Activated CD4-positive, alpha-beta memory T cell treated with anti-CD3 and anti-CD28 coated beads, Interleukin-2, amount 10 ng/mL, durations not matched to agents 7 days and 5 days (primary cell): ENCODE measurements at regions not wholly inside any gene's neighbourhood (a gene's known extent, or its start where the extent isn't known, plus 50 kb on each side); places are given as distances from the start of the nearest gene placed in this dataset.
"Not testable (repeated sequence)": the region's sequence is repeated elsewhere in the genome, so short reads cannot be mapped to it uniquely, and the experiment has no call there.

Experiments
- CTCF ChIA-PET: fragments of 350-600 bp; sonication (Branson Sonifier 250); formaldehyde crosslinking; loops from one replicate; lab custom pipeline; 2021; ENCODE audit warnings: antibody characterized with exemption, inconsistent platforms; lab: Charles Lee
- POLR2A ChIA-PET: fragments of 350-600 bp; sonication (Branson Sonifier 250); formaldehyde crosslinking; loops from one replicate; lab custom pipeline; 2021; ENCODE audit warnings: antibody characterized with exemption; lab: Charles Lee
- DNase-seq: peaks from one replicate; pipeline ENCODE4 v3.0.0-alpha.2; 2020
- H3K27ac Mint-ChIP-seq: one replicate; pipeline ENCODE4 v1.8.0; 2021; ENCODE audit warnings: mild to moderate bottlenecking, mixed read lengths
- H3K27me3 Mint-ChIP-seq: one replicate; pipeline ENCODE4 v1.8.0; 2021; ENCODE audit warnings: mixed read lengths
- H3K36me3 Mint-ChIP-seq: one replicate; pipeline ENCODE4 v1.8.0; 2021; ENCODE audit warnings: low read depth, mixed read lengths
- H3K4me1 Mint-ChIP-seq: one replicate; pipeline ENCODE4 v1.8.0; 2021; ENCODE audit warnings: mixed read lengths
- H3K4me3 Mint-ChIP-seq: one replicate; pipeline ENCODE4 v1.8.0; 2021; ENCODE audit warnings: mild to moderate bottlenecking, mixed read lengths
- H3K9me3 Mint-ChIP-seq: one replicate; pipeline ENCODE4 v1.8.0; 2021; ENCODE audit warnings: mixed read lengths

GRCh38 chr2:226087051-226087450 lies 687.5 kb downstream of the NYAP2 start:
- H3K27me3 Mint-ChIP-seq, result no peaks in the 10 kb centered on the region
- ChIA-PET CTCF (no interaction called here), POLR2A (no interaction called here)
- DNase-seq, result no peak
- H3K36me3 Mint-ChIP-seq, result no peaks in the 10 kb centered on the region
- no peaks in the 10 kb centered on the region for H3K4me1 Mint-ChIP-seq
- no peak overlapping the region for H3K27ac Mint-ChIP-seq
- H3K4me3 Mint-ChIP-seq, result no peak overlapping the region
- peaks cover 5% of the 10 kb centered on the region for H3K9me3 Mint-ChIP-seq

GRCh38 chr2:226086190-226086589 lies 686.7 kb downstream of the NYAP2 start:
- H3K36me3 Mint-ChIP-seq, result no peaks in the 10 kb centered on the region
- no peak for DNase-seq
- no peak overlapping the region for H3K4me3 Mint-ChIP-seq
- no peaks in the 10 kb centered on the region for H3K4me1 Mint-ChIP-seq
- H3K9me3 Mint-ChIP-seq, result peaks cover 5% of the 10 kb centered on the region
- CTCF ChIA-PET, result no interaction called here
- POLR2A ChIA-PET, result no interaction called here
- no peaks in the 10 kb centered on the region for H3K27me3 Mint-ChIP-seq
- H3K27ac Mint-ChIP-seq, result no peak overlapping the region

GRCh38 chr2:226085425-226085824 lies 685.9 kb downstream of the NYAP2 start:
- H3K4me1 Mint-ChIP-seq, H3K4me3 Mint-ChIP-seq, CTCF ChIA-PET, H3K27me3 Mint-ChIP-seq, POLR2A ChIA-PET, H3K27ac Mint-ChIP-seq, H3K9me3 Mint-ChIP-seq, H3K36me3 Mint-ChIP-seq, DNase-seq: not testable (repeated sequence)

DNA sequence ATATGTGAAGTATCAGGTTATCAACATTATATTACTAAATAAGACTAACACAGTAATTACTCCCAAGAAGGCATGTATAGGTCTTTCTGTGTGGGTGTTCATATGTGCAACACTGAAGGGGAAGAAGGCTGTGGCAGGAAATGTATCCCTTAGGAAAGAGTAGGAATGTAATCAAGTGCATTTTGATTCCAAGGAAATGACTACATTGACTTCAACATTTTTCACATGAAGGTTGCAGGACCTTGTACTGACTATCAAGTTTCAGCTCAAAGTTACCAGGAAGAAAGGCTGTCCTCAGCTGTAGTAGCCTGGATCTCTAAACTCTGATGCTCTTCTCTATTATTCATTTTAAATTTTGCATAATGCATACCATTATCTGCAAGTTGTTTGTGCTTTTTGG lies 680.8 kb downstream of the NYAP2 start:
- H3K27ac Mint-ChIP-seq, result no peak overlapping the region
- no peak for DNase-seq
- H3K4me3 Mint-ChIP-seq, result no peak overlapping the region
- H3K9me3 Mint-ChIP-seq, result peaks cover 4% of the 10 kb centered on the region
- ChIA-PET CTCF (no interaction called here), POLR2A (no interaction called here)
- no peaks in the 10 kb centered on the region for H3K36me3 Mint-ChIP-seq
- no peaks in the 10 kb centered on the region for H3K27me3 Mint-ChIP-seq
- no peaks in the 10 kb centered on the region for H3K4me1 Mint-ChIP-seq

DNA sequence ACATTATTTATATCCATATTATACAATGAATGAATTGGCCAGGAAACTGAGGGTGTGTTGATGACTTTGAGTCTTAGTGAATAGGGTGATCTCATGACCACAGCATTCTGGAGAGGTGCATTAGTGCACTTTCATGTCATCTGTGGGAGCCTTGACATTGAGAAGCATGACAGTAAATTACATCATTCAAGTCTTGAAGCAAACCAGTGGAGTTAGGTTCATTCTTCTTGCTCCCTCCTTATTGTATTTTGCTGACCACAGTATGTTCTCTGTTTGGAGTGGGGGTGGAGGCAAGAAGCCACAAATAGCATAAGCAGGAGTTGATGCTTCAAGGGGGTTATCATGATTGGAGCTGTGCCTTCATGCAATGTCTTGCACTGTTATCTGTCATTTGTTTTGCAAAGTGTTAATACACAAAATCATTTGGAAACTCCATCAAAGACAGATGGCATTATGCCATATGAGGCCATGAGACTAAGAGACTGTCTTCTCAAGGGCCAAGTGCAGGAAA lies 680.2 kb downstream of the NYAP2 start:
- Mint-ChIP-seq H3K4me1 (no peaks in the 10 kb centered on the region), H3K36me3 (no peaks in the 10 kb centered on the region), H3K27ac (no peak overlapping the region), H3K4me3 (no peak overlapping the region), H3K9me3 (no peaks in the 10 kb centered on the region), H3K27me3 (no peaks in the 10 kb centered on the region)
- DNase-seq, result no peak
- POLR2A ChIA-PET, result no interaction called here
- CTCF ChIA-PET, result no interaction called here

DNA sequence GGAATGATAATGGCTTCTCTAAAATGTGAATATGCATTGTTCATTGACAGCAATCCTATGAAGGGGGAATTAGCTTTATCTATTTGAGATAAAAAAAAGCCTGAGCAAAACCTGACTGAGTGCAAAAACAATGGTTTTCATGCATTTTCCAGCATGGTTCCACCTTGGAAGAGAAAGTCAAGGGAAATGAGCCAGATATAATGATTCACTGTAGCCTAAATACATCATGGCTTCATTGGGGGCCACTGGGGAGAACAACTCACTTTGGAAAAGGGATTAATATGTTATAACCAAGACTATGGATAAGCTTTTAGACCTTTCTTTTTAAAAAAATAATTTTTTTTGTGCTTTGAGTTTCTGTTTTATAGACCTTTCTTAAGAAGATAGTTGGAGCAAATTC lies 679.7 kb downstream of the NYAP2 start:
- Mint-ChIP-seq H3K27ac (no peak overlapping the region), H3K4me3 (no peak overlapping the region), H3K9me3 (no peaks in the 10 kb centered on the region), H3K36me3 (no peaks in the 10 kb centered on the region), H3K4me1 (no peaks in the 10 kb centered on the region), H3K27me3 (no peaks in the 10 kb centered on the region)
- ChIA-PET POLR2A (no interaction called here), CTCF (no interaction called here)
- DNase-seq, result no peak

- ChIA-PET CTCF (no interaction called here), POLR2A (no interaction called here)
- H3K9me3 Mint-ChIP-seq, result no peaks in the 10 kb centered on the region
- H3K4me3 Mint-ChIP-seq, result no peak overlapping the region
- no peak for DNase-seq
- H3K27ac Mint-ChIP-seq, result no peak overlapping the region
- no peaks in the 10 kb centered on the region for H3K27me3 Mint-ChIP-seq
- no peaks in the 10 kb centered on the region for H3K36me3 Mint-ChIP-seq
- no peaks in the 10 kb centered on the region for H3K4me1 Mint-ChIP-seq
These were observed 679.2 kb downstream of the NYAP2 start for GRCh38 chr2:226078666-226079065.

- Mint-ChIP-seq H3K27ac (no peak overlapping the region), H3K9me3 (no peaks in the 10 kb centered on the region), H3K4me3 (no peak overlapping the region), H3K4me1 (no peaks in the 10 kb centered on the region), H3K27me3 (no peaks in the 10 kb centered on the region), H3K36me3 (no peaks in the 10 kb centered on the region)
- DNase-seq, result no peak
- ChIA-PET CTCF (no interaction called here), POLR2A (no interaction called here)
These were observed 678.3 kb downstream of the NYAP2 start for GRCh38 chr2:226077841-226078240.

DNA sequence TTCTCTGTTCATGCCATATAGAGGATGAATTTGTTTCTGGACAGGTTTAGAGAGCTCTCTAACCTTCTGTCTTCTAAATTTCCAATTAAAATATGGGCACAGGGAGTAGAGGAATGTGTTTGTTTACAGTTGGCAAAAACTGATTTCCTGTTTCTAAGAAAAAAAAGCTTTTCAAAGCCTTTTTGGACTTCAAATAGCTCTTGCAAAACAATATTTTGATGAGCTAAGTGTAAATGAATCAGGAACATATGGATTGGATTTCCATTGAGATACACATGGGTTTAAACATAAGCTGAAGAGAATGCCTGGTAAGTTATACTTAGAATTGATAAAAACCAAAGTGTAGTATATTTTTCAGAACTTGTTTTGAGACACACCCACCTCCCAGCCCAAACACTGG lies 677.5 kb downstream of the NYAP2 start:
- H3K9me3 Mint-ChIP-seq, result no peaks in the 10 kb centered on the region
- no peaks in the 10 kb centered on the region for H3K27me3 Mint-ChIP-seq
- H3K36me3 Mint-ChIP-seq, result no peaks in the 10 kb centered on the region
- POLR2A ChIA-PET, result no interaction called here
- no peak for DNase-seq
- H3K27ac Mint-ChIP-seq, result no peak overlapping the region
- H3K4me3 Mint-ChIP-seq, result no peak overlapping the region
- CTCF ChIA-PET, result no interaction called here
- no peaks in the 10 kb centered on the region for H3K4me1 Mint-ChIP-seq

DNA sequence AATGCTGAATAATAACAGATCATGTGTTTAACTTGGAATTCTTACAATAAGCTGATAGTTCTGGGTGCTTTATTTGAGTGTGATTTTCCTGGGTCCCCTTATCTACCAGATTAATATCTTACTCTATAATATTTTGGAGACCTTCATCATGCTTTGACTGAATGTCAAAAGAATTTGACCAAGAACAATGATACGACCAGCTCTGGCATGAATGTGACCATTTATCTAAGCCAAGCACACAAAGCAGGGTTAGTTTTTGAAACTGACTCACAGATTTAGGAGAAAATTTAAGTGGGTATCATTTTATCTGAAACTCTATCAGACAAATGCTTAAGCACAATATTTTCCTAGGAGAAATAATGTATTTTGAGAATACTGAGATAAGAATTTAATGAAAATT lies 677.0 kb downstream of the NYAP2 start:
- H3K4me1 Mint-ChIP-seq, result no peaks in the 10 kb centered on the region

GRCh38 chr2:226074391-226074790 lies 674.9 kb downstream of the NYAP2 start:
- no peak overlapping the region for H3K4me3 Mint-ChIP-seq
- no peaks in the 10 kb centered on the region for H3K4me1 Mint-ChIP-seq
- no peaks in the 10 kb centered on the region for H3K27me3 Mint-ChIP-seq
- H3K9me3 Mint-ChIP-seq, result no peaks in the 10 kb centered on the region
- DNase-seq, result no peak
- no peaks in the 10 kb centered on the region for H3K36me3 Mint-ChIP-seq
- POLR2A ChIA-PET, result no interaction called here
- CTCF ChIA-PET, result no interaction called here
- H3K27ac Mint-ChIP-seq, result no peak overlapping the region

More for the DNA sequence above, 677.0 kb downstream of the NYAP2 start:
- H3K36me3 Mint-ChIP-seq, result no peaks in the 10 kb centered on the region
- ChIA-PET CTCF (no interaction called here), POLR2A (no interaction called here)
- H3K27me3 Mint-ChIP-seq, result no peaks in the 10 kb centered on the region
- H3K9me3 Mint-ChIP-seq, result no peaks in the 10 kb centered on the region
- no peak overlapping the region for H3K27ac Mint-ChIP-seq
- DNase-seq, result no peak
- no peak overlapping the region for H3K4me3 Mint-ChIP-seq

DNA sequence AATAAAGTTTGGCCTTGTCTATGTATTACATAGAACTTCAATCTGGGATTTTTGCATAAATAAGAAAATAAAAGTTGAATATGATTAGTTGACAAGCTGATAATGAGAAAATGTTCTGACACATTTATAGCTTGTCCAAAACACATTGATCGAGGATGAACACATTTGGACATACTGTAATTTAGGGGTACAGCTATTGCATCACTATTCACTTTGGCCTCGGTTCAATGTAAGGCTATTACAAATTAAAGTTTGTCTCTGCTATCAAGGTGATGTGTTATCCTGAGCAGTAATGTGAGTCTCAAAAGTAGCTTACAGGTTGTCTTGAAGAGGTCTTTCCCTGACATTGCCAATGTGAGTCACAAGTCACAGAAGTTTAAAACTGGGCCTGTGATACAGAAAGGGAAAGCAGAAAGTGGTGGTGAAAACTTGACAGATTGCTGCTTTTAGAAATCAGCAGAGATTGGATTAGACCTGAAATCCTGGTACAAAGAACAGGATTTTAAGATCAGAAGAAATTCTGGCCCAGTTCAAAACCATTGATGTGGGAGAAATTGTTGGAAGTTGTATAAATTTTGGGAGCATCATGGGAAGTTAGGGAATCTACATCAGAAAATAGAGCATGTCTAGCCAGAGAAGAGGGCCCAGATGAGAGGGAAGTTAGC lies 674.1 kb downstream of the NYAP2 start:
- Mint-ChIP-seq H3K9me3 (no peaks in the 10 kb centered on the region), H3K4me3 (no peak overlapping the region), H3K4me1 (no peaks in the 10 kb centered on the region), H3K27ac (no peak overlapping the region), H3K36me3 (no peaks in the 10 kb centered on the region), H3K27me3 (no peaks in the 10 kb centered on the region)
- no peak for DNase-seq
- ChIA-PET POLR2A (no interaction called here), CTCF (no interaction called here)

GRCh38 chr2:226066873-226067272 lies 667.4 kb downstream of the NYAP2 start:
- Mint-ChIP-seq H3K4me1 (no peaks in the 10 kb centered on the region), H3K27me3 (no peaks in the 10 kb centered on the region), H3K27ac (no peak overlapping the region)

GRCh38 chr2:226066391-226066790 lies 666.9 kb downstream of the NYAP2 start:
- Mint-ChIP-seq H3K4me1 (no peaks in the 10 kb centered on the region), H3K27me3 (no peaks in the 10 kb centered on the region), H3K4me3 (no peak overlapping the region), H3K9me3 (no peaks in the 10 kb centered on the region), H3K27ac (no peak overlapping the region), H3K36me3 (no peaks in the 10 kb centered on the region)
- CTCF ChIA-PET, result no interaction called here
- DNase-seq, result no peak
- POLR2A ChIA-PET, result no interaction called here

More at GRCh38 chr2:226066873-226067272, 667.4 kb downstream of the NYAP2 start:
- POLR2A ChIA-PET, result no interaction called here
- Mint-ChIP-seq H3K4me3 (no peak overlapping the region), H3K36me3 (no peaks in the 10 kb centered on the region), H3K9me3 (no peaks in the 10 kb centered on the region)
- no peak for DNase-seq
- CTCF ChIA-PET, result no interaction called here
